ENCODE measurements at regions not wholly inside any gene's neighbourhood (a gene's known extent, or its start where the extent isn't known, plus 50 kb on each side); places are given as distances from the start of the nearest gene placed in this dataset.

DNA sequence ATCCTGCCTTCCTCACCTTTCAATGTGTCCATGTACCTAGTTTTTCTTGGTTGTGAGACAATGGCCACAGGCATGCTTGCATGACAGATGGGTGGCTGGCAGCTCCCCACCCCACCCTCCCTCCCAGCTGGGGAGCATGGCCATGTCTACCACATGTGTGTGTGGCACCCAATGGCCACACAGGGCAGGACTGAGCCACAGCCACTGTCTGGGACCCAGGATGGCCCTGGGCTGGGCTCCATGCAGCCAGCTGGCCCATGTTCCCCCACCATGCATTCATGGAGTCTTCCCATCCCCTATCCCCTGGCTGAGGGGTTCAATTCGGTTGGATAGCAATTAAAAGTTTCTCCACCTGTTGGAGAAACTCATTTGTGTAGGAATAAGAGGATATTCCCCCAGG is 566.0 kb upstream of the USP15 start:
- TF ChIP-seq CTCF (IDR thresholded peaks at IDR 0.05), result no peak
- Histone ChIP-seq H3K36me3 (ENCODE audit: control insufficient read depth, insufficient read depth, low read length) (no peaks in the 10 kb centered on the region), H3K4me2 (ENCODE audit: low read length) (no peak overlapping the region), H3K9ac (no peak overlapping the region), H3K9me3 (ENCODE audit: control insufficient read depth, low read length) (no peaks in the 10 kb centered on the region), H3K4me3 (ENCODE audit: low read depth, low read length) (no peak overlapping the region), H3K27ac (no peak overlapping the region), H2AFZ (no peak overlapping the region), H3K27me3 (ENCODE audit: control insufficient read depth, insufficient read depth, low read length) (no peaks in the 10 kb centered on the region), H3K4me1 (no peaks in the 10 kb centered on the region), H3K79me2 (no peaks in the 10 kb centered on the region)

DNA sequence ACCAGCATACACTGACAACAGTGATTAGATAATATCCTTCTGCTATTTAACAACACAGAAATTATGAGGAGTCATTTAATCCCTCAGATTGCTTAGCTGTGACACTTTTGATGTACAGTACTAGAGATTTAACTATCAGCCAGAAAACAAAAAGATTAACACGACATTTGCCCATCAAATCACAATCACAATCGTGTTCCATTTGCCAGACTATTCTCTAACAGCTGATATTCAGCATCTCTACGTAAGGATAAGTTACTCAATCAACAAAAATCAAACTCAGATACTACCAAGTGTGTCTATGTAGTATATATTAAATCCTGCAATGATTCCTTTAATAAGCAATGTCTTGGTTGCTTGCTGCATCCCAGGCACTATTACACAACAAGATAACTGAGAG is 558.7 kb upstream of the USP15 start:
- Histone ChIP-seq H2AFZ (no peak overlapping the region), H3K79me2 (no peaks in the 10 kb centered on the region), H3K9me3 (ENCODE audit: control insufficient read depth, low read length) (no peaks in the 10 kb centered on the region), H3K27me3 (ENCODE audit: control insufficient read depth, insufficient read depth, low read length) (no peaks in the 10 kb centered on the region), H3K4me1 (no peaks in the 10 kb centered on the region), H3K9ac (no peak overlapping the region), H3K4me3 (ENCODE audit: low read depth, low read length) (no peak overlapping the region), H3K27ac (no peak overlapping the region), H3K36me3 (ENCODE audit: control insufficient read depth, insufficient read depth, low read length) (no peaks in the 10 kb centered on the region), H3K4me2 (ENCODE audit: low read length) (no peak overlapping the region)
- no peak for TF ChIP-seq CTCF (IDR thresholded peaks at IDR 0.05)

DNA sequence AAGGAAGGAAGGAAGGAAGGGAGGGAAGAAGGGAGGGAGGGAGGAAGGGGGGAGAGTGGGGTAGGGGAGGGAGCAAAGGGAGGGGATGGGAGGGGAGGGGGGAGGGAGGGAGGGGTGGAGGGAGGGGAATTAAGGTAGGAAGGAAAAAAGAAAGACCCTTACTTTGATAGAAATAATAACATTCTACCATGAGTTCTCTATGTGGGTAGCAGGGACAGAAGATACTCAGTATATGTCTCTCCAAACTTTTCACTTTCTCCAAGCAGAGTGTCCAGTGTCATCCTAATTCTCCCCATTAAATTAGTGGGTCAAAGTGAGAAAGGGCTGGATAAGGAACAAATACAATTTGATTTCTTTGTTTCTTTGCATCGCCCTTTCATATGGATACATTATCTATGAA is 553.4 kb upstream of the USP15 start:
- H3K27ac ChIP-seq, result no peak overlapping the region
- H3K4me3 ChIP-seq (ENCODE audit: low read depth, low read length), result no peak overlapping the region
- no peaks in the 10 kb centered on the region for H3K4me1 ChIP-seq
- no peaks in the 10 kb centered on the region for H3K36me3 ChIP-seq (ENCODE audit: control insufficient read depth, insufficient read depth, low read length)
- H3K4me2 ChIP-seq (ENCODE audit: low read length), result no peak overlapping the region
- H3K27me3 ChIP-seq (ENCODE audit: control insufficient read depth, insufficient read depth, low read length), result no peaks in the 10 kb centered on the region
- H2AFZ ChIP-seq, result no peak overlapping the region
- no peak for TF ChIP-seq CTCF (IDR thresholded peaks at IDR 0.05)
- no peaks in the 10 kb centered on the region for H3K9me3 ChIP-seq (ENCODE audit: control insufficient read depth, low read length)
- no peak overlapping the region for H3K9ac ChIP-seq
- H3K79me2 ChIP-seq, result no peaks in the 10 kb centered on the region

DNA sequence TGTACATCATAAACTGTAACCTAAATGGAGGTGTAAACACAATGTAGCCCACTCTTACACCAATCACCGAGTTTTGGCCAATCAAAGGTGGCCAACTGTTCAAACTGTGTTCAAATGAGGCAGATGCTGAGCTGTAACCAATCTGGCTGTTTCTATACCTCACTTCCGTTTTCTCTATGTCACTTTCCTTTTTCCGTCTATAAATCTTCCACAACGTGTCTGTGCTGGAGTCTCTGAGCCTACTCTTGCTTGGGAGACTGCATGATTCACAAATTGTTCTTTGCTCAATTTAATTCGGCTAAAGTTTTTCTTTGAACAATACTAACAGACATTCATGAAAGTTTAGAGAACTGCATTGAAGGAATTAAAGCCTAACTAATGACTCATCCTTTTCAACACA is 547.1 kb upstream of the USP15 start:
- Histone ChIP-seq H3K27me3 (ENCODE audit: control insufficient read depth, insufficient read depth, low read length) (no peaks in the 10 kb centered on the region), H2AFZ (no peak overlapping the region), H3K79me2 (no peaks in the 10 kb centered on the region), H3K36me3 (ENCODE audit: control insufficient read depth, insufficient read depth, low read length) (no peaks in the 10 kb centered on the region), H3K4me1 (no peaks in the 10 kb centered on the region), H3K9me3 (ENCODE audit: control insufficient read depth, low read length) (no peaks in the 10 kb centered on the region), H3K4me2 (ENCODE audit: low read length) (no peak overlapping the region), H3K9ac (no peak overlapping the region), H3K27ac (no peak overlapping the region), H3K4me3 (ENCODE audit: low read depth, low read length) (no peak overlapping the region)
- TF ChIP-seq CTCF (IDR thresholded peaks at IDR 0.05), result no peak

GRCh38 chr12:61717986-61718385 is 542.2 kb upstream of the USP15 start:
- no peaks in the 10 kb centered on the region for H3K36me3 ChIP-seq (ENCODE audit: control insufficient read depth, insufficient read depth, low read length)
- H3K27ac ChIP-seq, result no peak overlapping the region
- H3K4me2 ChIP-seq (ENCODE audit: low read length), result no peak overlapping the region
- H2AFZ ChIP-seq, result no peak overlapping the region
- no peak overlapping the region for H3K9ac ChIP-seq
- H3K27me3 ChIP-seq (ENCODE audit: control insufficient read depth, insufficient read depth, low read length), result no peaks in the 10 kb centered on the region
- no peak overlapping the region for H3K4me3 ChIP-seq (ENCODE audit: low read depth, low read length)
- no peaks in the 10 kb centered on the region for H3K9me3 ChIP-seq (ENCODE audit: control insufficient read depth, low read length)
- TF ChIP-seq CTCF (IDR thresholded peaks at IDR 0.05), result no peak
- no peaks in the 10 kb centered on the region for H3K4me1 ChIP-seq
- no peaks in the 10 kb centered on the region for H3K79me2 ChIP-seq
